H1 (cell line): ENCODE measurements at regions not wholly inside any gene's neighbourhood (a gene's known extent, or its start where the extent isn't known, plus 50 kb on each side); places are given as distances from the start of the nearest gene placed in this dataset.

ENCODE experiments used
- CTCF ChIA-PET: fragments of 300-600 bp; sonication (Branson Sonifier 250); formaldehyde crosslinking; loops from one replicate; lab custom pipeline; 2021; ENCODE audit not compliant: partially characterized antibody; lab: Charles Lee
- POLR2A ChIA-PET: fragments of 300-600 bp; sonication (Branson Sonifier 250); formaldehyde crosslinking; loops from one replicate; lab custom pipeline; 2021; ENCODE audit warnings: inconsistent platforms; ENCODE audit not compliant: partially characterized antibody; lab: Charles Lee
- DNase-seq, 2 experiments: peaks; one replicate each; pipeline versions ENCODE4 v3.0.0 to v3.0.0-alpha.2; 2010 to 2022; ENCODE audit warnings: low spot score in 2 of 2, low read depth in 1 of 2, mixed read lengths in 1 of 2
- FAIRE-seq: peaks from 2 replicates; lab custom pipeline; 2011; peaks lifted over from hg19 to GRCh38; lab: Jason Lieb, UNC
- H2AFZ ChIP-seq: 2 replicates; pipeline ENCODE4 v1.8.1; 2012; ENCODE audit warnings: low read length, inconsistent platforms
- H2AK5ac ChIP-seq: 2 replicates; pipeline ENCODE4 v1.6.1; 2013; ENCODE audit warnings: low read depth, low read length
- H2BK120ac ChIP-seq: replicated peaks from 2 replicates; pipeline ENCODE3; 2013; ENCODE audit warnings: low read depth, low read length, inconsistent platforms
- H2BK12ac ChIP-seq: 2 replicates; pipeline ENCODE4 v1.6.1; 2013; ENCODE audit warnings: low read depth, low read length
- H2BK15ac ChIP-seq: 2 replicates; pipeline ENCODE4 v1.6.1; 2013; ENCODE audit warnings: low read length
- H2BK20ac ChIP-seq: 2 replicates; pipeline ENCODE4 v1.6.1; 2013; ENCODE audit warnings: low read length
- H2BK5ac ChIP-seq: 2 replicates; pipeline ENCODE4 v1.6.1; 2013; ENCODE audit warnings: low read depth, low read length
- H3K14ac ChIP-seq: 2 replicates; pipeline ENCODE4 v1.6.1; 2013; ENCODE audit warnings: inconsistent platforms; ENCODE audit not compliant: insufficient read length
- H3K18ac ChIP-seq: 2 replicates; pipeline ENCODE4 v1.6.1; 2013; ENCODE audit warnings: low read length; ENCODE audit errors: extremely low read depth
- H3K23ac ChIP-seq: 2 replicates; pipeline ENCODE4 v1.6.1; 2013; ENCODE audit warnings: inconsistent platforms; ENCODE audit not compliant: insufficient read length
- H3K23me2 ChIP-seq: 2 replicates; pipeline ENCODE4 v1.6.1; 2013; ENCODE audit warnings: low read depth, low read length
- H3K27ac ChIP-seq: 2 replicates; pipeline ENCODE4 v1.6.1; 2011; ENCODE audit warnings: low read depth, low read length, inconsistent platforms
- H3K27me3 ChIP-seq, 4 experiments: replicated peaks in 1 of 4; 1 replicate in 1 of 4; 2 replicates in 3 of 4; pipeline versions ENCODE4 v1.6.1 to v1.8.1; 2011 to 2013; ENCODE audit warnings: low read length in 3 of 4, mild to moderate bottlenecking in 3 of 4, inconsistent platforms in 2 of 4, mixed read lengths in 2 of 4, moderate library complexity in 1 of 4; ENCODE audit not compliant: control insufficient read depth in 3 of 4, insufficient read depth in 3 of 4; ENCODE audit errors: extremely low read depth in 1 of 4
- H3K36me3 ChIP-seq, 4 experiments: 2 replicates each; pipeline versions ENCODE4 v1.6.1 to v1.8.1; 2011 to 2013; ENCODE audit warnings: mild to moderate bottlenecking in 4 of 4, low read length in 3 of 4, moderate library complexity in 2 of 4, control low read depth in 1 of 4, inconsistent platforms in 1 of 4; ENCODE audit not compliant: insufficient read depth in 4 of 4, control insufficient read depth in 2 of 4
- H3K4ac ChIP-seq: replicated peaks from 2 replicates; pipeline ENCODE3; 2013; ENCODE audit warnings: low read length, low read depth, mixed read lengths, inconsistent platforms; ENCODE audit not compliant: insufficient read length
- H3K4me1 ChIP-seq, 4 experiments: replicated peaks in 1 of 4; 1 replicate in 1 of 4; 2 replicates in 3 of 4; pipeline versions ENCODE4 v1.6.1 to v1.8.1; 2011 to 2013; ENCODE audit warnings: low read length in 3 of 4, inconsistent platforms in 2 of 4, mixed read lengths in 1 of 4; ENCODE audit not compliant: insufficient read depth in 4 of 4, control insufficient read depth in 3 of 4
- H3K4me2 ChIP-seq, 2 experiments: 2 replicates each; pipeline versions ENCODE4 v1.6.1 to v1.8.1; 2011 to 2013; ENCODE audit warnings: low read depth in 2 of 2, low read length in 2 of 2, control low read depth in 1 of 2, inconsistent platforms in 1 of 2, mild to moderate bottlenecking in 1 of 2; ENCODE audit not compliant: insufficient read depth in 1 of 2
- H3K4me3 ChIP-seq, 4 experiments: fragments of 200-600, 300-600 bp in 1 of 4; sonication (generic), shearing (Covaris generic), sonication (Bioruptor Twin) in 1 of 4; 2 replicates each; pipeline versions ENCODE4 v1.5.1 to v1.8.1; 2011 to 2016; ENCODE audit warnings: low read length in 4 of 4, low read depth in 3 of 4, control low read depth in 2 of 4, inconsistent platforms in 2 of 4, mild to moderate bottlenecking in 2 of 4, mixed read lengths in 1 of 4, moderate library complexity in 1 of 4; ENCODE audit not compliant: insufficient read depth in 2 of 4; ENCODE audit errors: extremely low read depth in 1 of 4
- H3K56ac ChIP-seq: replicated peaks from 2 replicates; pipeline ENCODE3; 2013; ENCODE audit warnings: low read depth, mild to moderate bottlenecking, mixed read lengths, low read length, inconsistent platforms; ENCODE audit not compliant: insufficient read length
- H3K79me1 ChIP-seq: 2 replicates; pipeline ENCODE4 v1.6.1; 2013; ENCODE audit warnings: low read depth, low read length, control low read depth
- H3K79me2 ChIP-seq, 2 experiments: 2 replicates each; pipeline versions ENCODE4 v1.6.1 to v1.8.1; 2012 to 2013; ENCODE audit warnings: low read length in 2 of 2, mild to moderate bottlenecking in 2 of 2, inconsistent platforms in 1 of 2; ENCODE audit not compliant: insufficient read depth in 2 of 2, control insufficient read depth in 1 of 2
- H3K9ac ChIP-seq, 4 experiments: replicated peaks in 1 of 4; 1 replicate in 1 of 4; 2 replicates in 3 of 4; pipeline versions ENCODE4 v1.6.1 to v1.8.1; 2011 to 2013; ENCODE audit warnings: low read depth in 3 of 4, low read length in 3 of 4, control low read depth in 2 of 4, mild to moderate bottlenecking in 2 of 4, moderate library complexity in 2 of 4, inconsistent platforms in 1 of 4; ENCODE audit errors: extremely low read depth in 1 of 4
- H3K9me3 ChIP-seq, 2 experiments: 2 replicates each; pipeline versions ENCODE4 v1.6.1 to v1.8.1; 2012 to 2013; ENCODE audit warnings: mild to moderate bottlenecking in 2 of 2, moderate library complexity in 2 of 2, control low read depth in 1 of 2, inconsistent platforms in 1 of 2, low read depth in 1 of 2, low read length in 1 of 2, mixed read lengths in 1 of 2; ENCODE audit not compliant: insufficient read depth in 2 of 2
- H4K20me1 ChIP-seq, 2 experiments: replicated peaks in 1 of 2; 2 replicates each; pipeline versions ENCODE3 to v1.8.1; 2011 to 2013; ENCODE audit warnings: inconsistent platforms in 2 of 2, low read length in 2 of 2, mild to moderate bottlenecking in 1 of 2; ENCODE audit not compliant: insufficient read depth in 2 of 2, control insufficient read depth in 1 of 2
- H4K5ac ChIP-seq: 2 replicates; pipeline ENCODE4 v1.6.1; 2013; ENCODE audit warnings: low read length, low read depth, mixed read lengths, inconsistent platforms; ENCODE audit not compliant: insufficient read length
- H4K8ac ChIP-seq: 2 replicates; pipeline ENCODE4 v1.8.0; 2013; ENCODE audit warnings: mild to moderate bottlenecking, moderate library complexity, low read length, inconsistent platforms; ENCODE audit not compliant: insufficient read depth; ENCODE audit errors: extremely low read depth
- H4K91ac ChIP-seq: replicated peaks from 2 replicates; pipeline ENCODE3; 2013; ENCODE audit warnings: low read length, mixed read lengths, inconsistent platforms; ENCODE audit not compliant: insufficient read length
- CHD1 ChIP-seq: IDR thresholded peaks from 2 replicates; pipeline ENCODE4 v1.6.1; 2012; ENCODE audit warnings: low read depth, low read length, improper control_type of control experiment
- KDM5A ChIP-seq: fragments of 200-600 bp; IDR thresholded peaks from 2 replicates; pipeline ENCODE4 v1.7.1; 2012; ENCODE audit warnings: mild to moderate bottlenecking, low read length, inconsistent platforms, mixed read lengths
- RAD21 ChIP-seq, 2 experiments: IDR thresholded peaks in 1 of 2; conservative IDR thresholded peaks in 1 of 2; 2 replicates each; pipeline ENCODE4 v1.6.1; 2011; ENCODE audit warnings: low read depth in 2 of 2, low read length in 2 of 2, improper control_type of control experiment in 1 of 2, inconsistent platforms in 1 of 2, mild to moderate bottlenecking in 1 of 2, moderate library complexity in 1 of 2
- RBBP5 ChIP-seq: IDR thresholded peaks from 2 replicates; pipeline ENCODE4 v1.7.1; 2012; ENCODE audit warnings: low read depth, mild to moderate bottlenecking, inconsistent platforms, low read length, moderate library complexity, borderline replicate concordance
- SP2 ChIP-seq: IDR thresholded peaks from 2 replicates; pipeline ENCODE4 v1.6.1; 2012; ENCODE audit warnings: mild to moderate bottlenecking, low read length, inconsistent platforms
- WGBS, 2 experiments: shearing (Covaris generic) in 1 of 2; methylation state at CpG; one replicate each; pipeline versions ENCODE4 v1.1.6 to v1.1.7; 2013 to 2015; ENCODE audit warnings: low lambda C conversion rate in 2 of 2, mixed read lengths in 2 of 2, inconsistent platforms in 1 of 2, low coverage in 1 of 2, missing lambda C conversion rate in 1 of 2; ENCODE audit not compliant: insufficient replicate concordance in 2 of 2, insufficient coverage in 1 of 2, insufficient read length in 1 of 2; ENCODE audit errors: extremely low coverage in 1 of 2, missing lambda C conversion rate in 1 of 2; 5-methylcytosine and 5-hydroxymethylcytosine counted together

GRCh38 chr12:81963636-81964035, 204.5 kb upstream of the PPFIA2 start:
- H3K9me3 ChIP-seq, result no peaks in the 10 kb centered on the region
- H3K4ac ChIP-seq, result no peak overlapping the region
- H3K79me1 ChIP-seq, result no peaks in the 10 kb centered on the region
- no peak overlapping the region for H2BK12ac ChIP-seq
- H3K14ac ChIP-seq, result no peak overlapping the region
- no peak for DNase-seq
- FAIRE-seq, result no peak
- H4K20me1 ChIP-seq, result no peaks in the 10 kb centered on the region
- no peak overlapping the region for H2BK120ac ChIP-seq
- H3K18ac ChIP-seq, result no peak overlapping the region
- ChIA-PET POLR2A (no interaction called here), CTCF (no interaction called here)
- H2BK5ac ChIP-seq, result no peak overlapping the region
- H3K27ac ChIP-seq, result no peak overlapping the region
- no peak overlapping the region for H2BK20ac ChIP-seq
- H3K23ac ChIP-seq, result no peak overlapping the region
- no peaks in the 10 kb centered on the region for H3K4me1 ChIP-seq
- no peaks in the 10 kb centered on the region for H3K79me2 ChIP-seq
- H4K5ac ChIP-seq, result no peak overlapping the region
- no peak overlapping the region for H2BK15ac ChIP-seq
- H3K27me3 ChIP-seq, result no peaks in the 10 kb centered on the region
- 100% methylated on average over 1 of the region's 1 CpG; no CpG with 5 or more reads in 1 of the 2 experiments for WGBS, 2 experiments
- H3K4me2 ChIP-seq, result no peak overlapping the region
- no peaks in the 10 kb centered on the region for H3K36me3 ChIP-seq
- H2AK5ac ChIP-seq, result no peak overlapping the region
- no peak overlapping the region for H2AFZ ChIP-seq
- H3K4me3 ChIP-seq, result no peak overlapping the region
- no peak overlapping the region for H3K9ac ChIP-seq
- no peak overlapping the region for H4K91ac ChIP-seq
- no peak overlapping the region for H3K56ac ChIP-seq
- TF ChIP-seq RBBP5 (no peak), CHD1 (no peak), SP2 (no peak), RAD21 (IDR thresholded peaks at IDR 0.05 in 1 of 2, conservative IDR thresholded peaks at IDR 0.05 in 1 of 2; ENCODE audit: low read depth in 2 of 2, low read length in 2 of 2) (no peak), KDM5A (no peak)
- no peak overlapping the region for H4K8ac ChIP-seq
- H3K23me2 ChIP-seq, result no peaks in the 10 kb centered on the region; the same call in 1 of the 2 replicates
